BLaER1 treated with 17β-estradiol and CSF1 and Interleukin-3, amounts not matched to agents 10 nM and 100 nM (cell line): ENCODE measurements at regions not wholly inside any gene's neighbourhood (a gene's known extent, or its start where the extent isn't known, plus 50 kb on each side); places are given as distances from the start of the nearest gene placed in this dataset.
"Not testable (repeated sequence)": the region's sequence is repeated elsewhere in the genome, so short reads cannot be mapped to it uniquely, and the experiment has no call there.

Source experiments
- H3K27ac ChIP-seq, 11 experiments: shearing (Covaris generic); formaldehyde crosslinking; 2 replicates each; pipeline ENCODE4 v1.8.1; 2022
- H3K27me3 ChIP-seq, 11 experiments: shearing (Covaris generic); formaldehyde crosslinking; 2 replicates each; pipeline ENCODE4 v1.8.1; 2022
- H3K36me3 ChIP-seq, 11 experiments: shearing (Covaris generic); formaldehyde crosslinking; 2 replicates each; pipeline ENCODE4 v1.8.1; 2022
- H3K4me1 ChIP-seq, 10 experiments: shearing (Covaris generic); formaldehyde crosslinking; 2 replicates each; pipeline ENCODE4 v1.8.1; 2022
- H3K4me2 ChIP-seq, 11 experiments: shearing (Covaris generic); formaldehyde crosslinking; 2 replicates each; pipeline ENCODE4 v1.8.1; 2022
- H3K4me3 ChIP-seq, 10 experiments: shearing (Covaris generic); formaldehyde crosslinking; 2 replicates each; pipeline ENCODE4 v1.8.1; 2022
- H3K9ac ChIP-seq, 11 experiments: shearing (Covaris generic); formaldehyde crosslinking; 2 replicates each; pipeline ENCODE4 v1.8.1; 2022
- H3K9me3 ChIP-seq, 11 experiments: shearing (Covaris generic); formaldehyde crosslinking; replicated peaks in 1 of 11; 2 replicates each; pipeline ENCODE4 v1.8.1; 2022
- H4K20me1 ChIP-seq, 11 experiments: shearing (Covaris generic); formaldehyde crosslinking; 2 replicates each; pipeline ENCODE4 v1.8.1; 2022

GRCh38 chr1:149673231-149673909 is 89.7 kb downstream of the PPIAL4C start:
- not testable (repeated sequence) for H3K4me3 ChIP-seq, H4K20me1 ChIP-seq, H3K4me1 ChIP-seq, H3K9ac ChIP-seq, H3K27ac ChIP-seq, H3K4me2 ChIP-seq, H3K36me3 ChIP-seq, H3K9me3 ChIP-seq, H3K27me3 ChIP-seq

DNA sequence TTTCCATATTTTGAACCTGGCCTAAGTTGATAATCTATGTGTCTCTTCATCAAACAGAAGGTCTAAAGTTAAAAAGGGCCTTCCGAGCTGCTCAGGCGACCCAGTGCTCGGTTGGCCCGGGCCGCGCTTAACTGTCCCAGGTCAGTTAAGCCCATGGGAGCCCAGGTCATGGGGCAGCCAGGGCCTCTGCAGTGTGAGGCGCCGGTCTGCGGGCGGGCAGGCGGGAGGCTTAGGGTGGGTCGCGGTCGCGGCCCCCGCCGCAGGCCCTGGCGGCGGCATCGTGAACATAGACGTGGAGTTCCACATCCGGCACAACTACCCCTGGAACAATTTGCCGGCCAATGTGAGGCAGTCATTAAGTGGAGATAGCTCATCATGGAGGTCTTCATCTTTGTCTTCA is 91.3 kb downstream of the PPIAL4C start:
- not testable (repeated sequence) for H3K36me3 ChIP-seq, H3K4me1 ChIP-seq, H3K27ac ChIP-seq, H3K4me3 ChIP-seq, H3K9me3 ChIP-seq, H3K9ac ChIP-seq, H3K4me2 ChIP-seq, H3K27me3 ChIP-seq, H4K20me1 ChIP-seq

DNA sequence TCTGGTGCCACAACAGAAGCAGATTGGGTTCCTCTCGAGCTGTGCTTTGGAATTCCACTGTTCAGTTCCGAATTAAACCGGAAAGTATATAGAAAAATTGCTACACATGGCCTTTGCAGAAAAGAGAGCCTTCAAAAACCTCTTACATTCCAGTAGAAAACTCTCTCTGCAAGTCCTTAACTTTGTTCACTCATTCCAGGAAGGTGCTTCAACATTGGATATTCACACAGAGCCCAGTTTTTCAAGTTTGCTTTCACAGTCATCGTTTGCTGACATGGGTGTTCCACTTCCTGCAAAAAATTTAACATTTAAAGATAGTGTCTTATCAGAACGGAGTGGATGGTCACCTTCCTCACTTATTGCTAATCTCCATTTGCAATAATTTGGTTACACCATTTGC is 93.7 kb downstream of the PPIAL4C start:
- not testable (repeated sequence) for H3K4me2 ChIP-seq, H3K9ac ChIP-seq, H3K27ac ChIP-seq, H3K9me3 ChIP-seq, H3K36me3 ChIP-seq, H3K27me3 ChIP-seq, H3K4me1 ChIP-seq, H4K20me1 ChIP-seq, H3K4me3 ChIP-seq

DNA sequence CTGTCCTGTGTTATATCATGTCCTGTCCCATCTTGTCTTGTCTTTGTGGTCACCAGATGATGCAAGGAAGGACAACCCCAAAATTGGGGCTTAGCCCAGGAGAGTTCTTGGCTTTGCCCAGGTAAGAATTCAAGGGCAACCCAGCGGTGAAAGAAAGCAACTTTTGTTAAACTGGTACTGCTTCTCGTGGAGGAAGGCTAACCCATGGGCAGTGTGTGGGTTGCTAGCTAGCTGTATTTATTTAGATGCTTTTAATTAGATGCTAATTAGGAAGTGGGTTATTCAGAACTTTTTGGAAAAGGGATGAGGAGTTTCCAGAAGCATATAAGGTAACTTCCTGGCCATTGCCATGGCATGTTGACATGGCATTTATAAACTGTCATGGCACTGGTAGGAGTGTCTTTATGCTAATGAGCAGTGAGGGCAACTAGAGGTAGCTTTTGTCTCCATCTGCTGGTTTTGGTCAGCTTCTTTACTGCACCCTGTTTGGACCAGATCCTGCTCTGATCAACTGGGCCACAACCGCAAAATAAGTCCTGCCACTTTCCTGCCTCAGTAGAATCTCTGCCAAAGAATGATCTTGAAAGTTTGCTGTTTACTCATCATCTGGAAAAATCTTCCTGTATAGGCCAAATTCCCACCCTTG is 95.8 kb upstream of the FCGR1A start:
- H3K4me3 ChIP-seq, H3K27me3 ChIP-seq, H4K20me1 ChIP-seq, H3K4me2 ChIP-seq, H3K9me3 ChIP-seq, H3K36me3 ChIP-seq, H3K9ac ChIP-seq, H3K27ac ChIP-seq, H3K4me1 ChIP-seq: not testable (repeated sequence)

GRCh38 chr1:149691399-149691798 is 91.1 kb upstream of the FCGR1A start:
- H3K27ac ChIP-seq, H3K27me3 ChIP-seq, H3K36me3 ChIP-seq, H3K9me3 ChIP-seq, H3K9ac ChIP-seq, H3K4me1 ChIP-seq, H4K20me1 ChIP-seq, H3K4me3 ChIP-seq, H3K4me2 ChIP-seq: not testable (repeated sequence)

GRCh38 chr1:149692804-149693539 is 89.5 kb upstream of the FCGR1A start:
- not testable (repeated sequence) for H3K4me3 ChIP-seq, H3K27me3 ChIP-seq, H4K20me1 ChIP-seq, H3K4me1 ChIP-seq, H3K9me3 ChIP-seq, H3K4me2 ChIP-seq, H3K9ac ChIP-seq, H3K27ac ChIP-seq, H3K36me3 ChIP-seq

GRCh38 chr1:149695066-149695465 is 87.4 kb upstream of the FCGR1A start:
- not testable (repeated sequence) for H3K9me3 ChIP-seq, H3K4me1 ChIP-seq, H4K20me1 ChIP-seq, H3K9ac ChIP-seq, H3K27ac ChIP-seq, H3K4me3 ChIP-seq, H3K27me3 ChIP-seq, H3K36me3 ChIP-seq
- H3K4me2 ChIP-seq: peak overlapping the region; percentile 18 to 46 (median 35); a peak in 15 of 22 replicates

- H3K27ac ChIP-seq, H3K9me3 ChIP-seq, H3K9ac ChIP-seq, H3K4me1 ChIP-seq, H4K20me1 ChIP-seq, H3K4me3 ChIP-seq, H3K27me3 ChIP-seq, H3K4me2 ChIP-seq, H3K36me3 ChIP-seq: not testable (repeated sequence)
Measured at GRCh38 chr1:149700220-149700619, 82.3 kb upstream of the FCGR1A start.

DNA sequence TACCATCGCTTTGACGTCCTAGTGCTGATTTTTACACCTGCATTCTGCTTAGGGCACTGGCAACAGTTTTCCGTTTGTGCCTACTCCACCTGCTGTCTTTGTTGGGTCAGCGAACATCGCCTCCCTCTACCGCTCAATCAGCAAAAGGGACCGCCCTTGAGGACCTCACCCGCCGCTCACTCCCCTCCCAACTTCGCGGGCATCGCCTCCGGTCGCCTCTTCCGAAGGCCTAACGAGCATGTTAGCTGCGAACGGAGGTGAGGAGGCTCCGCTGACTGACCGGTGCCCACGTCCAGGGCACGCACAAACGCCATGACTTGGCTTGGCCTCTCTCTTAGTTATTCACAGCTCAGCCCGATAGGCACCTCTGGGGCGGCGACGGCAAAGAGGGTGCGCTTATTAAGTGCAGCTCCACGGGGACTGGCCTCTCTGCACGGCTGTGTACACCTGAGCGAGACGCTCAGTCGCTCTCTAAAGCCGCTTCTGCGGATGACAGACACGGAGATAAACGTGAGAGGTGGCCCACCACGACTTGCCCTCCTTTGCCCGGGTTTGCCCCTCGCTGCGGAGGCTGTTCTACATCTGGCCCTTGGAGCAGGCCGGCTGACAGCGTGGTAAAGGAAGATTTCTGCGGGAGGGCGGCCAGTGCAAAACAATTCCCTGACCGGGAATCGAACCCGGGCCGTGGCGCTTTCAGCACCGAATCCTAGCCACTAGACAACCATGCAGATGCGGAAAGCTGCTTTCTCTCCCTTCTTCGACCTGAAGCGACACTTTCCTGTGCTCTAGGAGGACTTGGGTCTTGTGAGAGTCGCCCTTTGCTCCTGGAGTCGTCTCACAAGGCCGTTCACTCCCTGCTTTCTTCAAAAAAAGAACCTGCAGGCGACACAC is 81.6 kb upstream of the FCGR1A start:
- H4K20me1 ChIP-seq, H3K36me3 ChIP-seq, H3K27ac ChIP-seq, H3K27me3 ChIP-seq, H3K4me3 ChIP-seq, H3K4me2 ChIP-seq, H3K9me3 ChIP-seq, H3K4me1 ChIP-seq, H3K9ac ChIP-seq: not testable (repeated sequence)

GRCh38 chr1:149708192-149708853 is 74.2 kb upstream of the FCGR1A start:
- H3K36me3 ChIP-seq, H3K4me1 ChIP-seq, H3K9ac ChIP-seq, H3K27ac ChIP-seq, H3K9me3 ChIP-seq, H3K27me3 ChIP-seq, H4K20me1 ChIP-seq: not testable (repeated sequence)
- Histone ChIP-seq H3K4me3 (peak overlapping the region in 6 of 10 experiments; percentile 28 to 42 (median 37); a peak in 5 of 20 replicates), H3K4me2 (peak overlapping the region in 6 of 11 experiments; percentile 30 to 61 (median 43); a peak in 8 of 22 replicates)

GRCh38 chr1:149711651-149712050 is 70.8 kb upstream of the FCGR1A start:
- H3K4me2 ChIP-seq, H3K27ac ChIP-seq, H3K27me3 ChIP-seq, H3K4me3 ChIP-seq, H3K4me1 ChIP-seq, H4K20me1 ChIP-seq, H3K36me3 ChIP-seq, H3K9ac ChIP-seq, H3K9me3 ChIP-seq: not testable (repeated sequence)

DNA sequence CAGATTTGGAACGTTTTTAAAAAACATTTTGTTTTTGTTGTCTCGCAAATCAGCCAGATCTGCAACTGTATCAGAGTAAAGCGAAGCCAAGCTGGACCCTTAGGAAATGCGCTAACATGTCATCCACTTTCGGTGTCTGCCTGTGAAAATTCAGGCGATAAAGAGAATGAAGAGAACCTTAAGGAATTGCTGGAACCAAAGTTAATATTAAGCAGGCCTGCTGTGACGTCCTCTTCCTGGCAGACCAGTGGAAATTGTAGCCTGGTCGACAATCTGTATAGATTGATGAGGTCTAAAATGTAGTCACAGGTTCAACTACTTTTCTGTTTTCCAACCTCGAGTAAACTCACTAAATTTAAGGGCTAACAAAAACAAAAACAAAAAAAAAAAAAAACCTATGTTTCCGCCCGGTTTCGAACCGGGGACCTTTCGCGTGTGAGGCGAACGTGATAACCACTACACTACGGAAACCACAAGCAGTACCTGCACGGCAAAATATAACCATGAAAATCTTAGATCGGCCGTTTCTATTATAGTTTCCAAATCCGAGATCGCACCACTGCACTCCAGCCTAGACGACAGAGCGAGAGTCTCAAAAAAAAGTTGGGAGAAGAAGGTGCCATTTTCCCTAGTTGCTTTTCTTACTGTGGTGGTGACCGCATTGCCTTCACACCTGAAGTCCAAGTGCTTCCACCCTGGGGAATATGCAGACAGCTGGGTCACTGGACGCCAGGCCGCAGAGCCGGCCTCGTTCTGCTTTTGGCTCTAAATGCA is 70.2 kb upstream of the FCGR1A start:
- H3K4me1 ChIP-seq, H3K27ac ChIP-seq, H3K36me3 ChIP-seq, H3K9ac ChIP-seq, H4K20me1 ChIP-seq, H3K9me3 ChIP-seq, H3K27me3 ChIP-seq, H3K4me3 ChIP-seq: not testable (repeated sequence)
- peak overlapping the region in 1 of 11 experiments; percentile 24; a peak in 1 of 22 replicates for H3K4me2 ChIP-seq

DNA sequence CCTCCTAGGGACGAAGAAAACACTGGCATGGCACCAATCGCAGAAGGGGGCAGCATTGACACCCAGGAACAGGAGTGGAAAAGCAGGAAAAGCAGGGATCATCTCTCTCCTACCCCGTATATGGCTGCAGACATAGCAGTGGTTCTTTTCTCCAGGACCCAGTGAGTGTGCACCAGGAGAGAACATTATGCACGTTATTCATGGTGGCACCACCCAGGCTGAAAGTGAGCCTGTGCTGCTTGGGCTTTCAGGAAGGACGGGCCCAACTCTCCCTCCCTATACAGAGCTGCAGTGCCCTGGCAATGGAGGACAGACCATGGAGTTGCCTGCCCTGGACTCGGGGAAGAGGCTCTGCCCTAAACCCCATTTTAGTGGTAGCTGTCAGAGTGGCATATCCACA is 69.0 kb upstream of the FCGR1A start:
- H3K4me3 ChIP-seq, H3K36me3 ChIP-seq, H3K27me3 ChIP-seq, H3K4me2 ChIP-seq, H3K9me3 ChIP-seq, H3K4me1 ChIP-seq, H3K9ac ChIP-seq, H3K27ac ChIP-seq, H4K20me1 ChIP-seq: not testable (repeated sequence)
